GM19463 (cell line): ENCODE measurements at regions not wholly inside any gene's neighbourhood (a gene's known extent, or its start where the extent isn't known, plus 50 kb on each side); places are given as distances from the start of the nearest gene placed in this dataset.

Source experiments
- ATAC-seq: cut with Tn5 transposase; IDR thresholded peaks from one replicate; pipeline ENCODE4 v1.9.1; 2021; ENCODE audit warnings: mild to moderate bottlenecking, moderate library complexity; ENCODE audit not compliant: unreplicated experiment

GRCh38 chr11:92644595-92645445 lies 324.6 kb upstream of the MTNR1B start:
- ATAC-seq: no peak

- ATAC-seq: no peak
Observed at GRCh38 chr11:92651159-92651558, 318.3 kb upstream of the MTNR1B start.

- ATAC-seq: no peak
Observed at GRCh38 chr11:92653454-92653853, 316.0 kb upstream of the MTNR1B start.

DNA sequence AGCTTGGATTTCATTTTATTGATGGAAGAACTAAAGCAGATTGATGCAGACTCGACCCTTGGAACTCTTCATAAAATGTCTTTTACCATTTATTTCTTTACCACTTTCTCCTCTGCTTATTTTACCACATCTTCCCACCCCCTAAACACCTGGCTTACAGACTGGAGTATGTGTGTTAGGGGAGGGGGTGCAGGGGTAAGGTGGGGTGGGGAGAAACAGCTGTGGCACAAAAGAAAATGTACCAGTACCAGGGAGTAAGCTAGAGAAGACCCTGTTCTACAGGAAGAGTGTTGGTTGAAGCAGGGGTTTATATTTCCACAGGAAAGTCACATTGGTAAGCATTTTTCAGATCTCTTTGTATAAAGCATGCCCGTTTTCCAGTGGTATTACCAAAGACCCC lies 312.7 kb upstream of the MTNR1B start:
- ATAC-seq: no peak

DNA sequence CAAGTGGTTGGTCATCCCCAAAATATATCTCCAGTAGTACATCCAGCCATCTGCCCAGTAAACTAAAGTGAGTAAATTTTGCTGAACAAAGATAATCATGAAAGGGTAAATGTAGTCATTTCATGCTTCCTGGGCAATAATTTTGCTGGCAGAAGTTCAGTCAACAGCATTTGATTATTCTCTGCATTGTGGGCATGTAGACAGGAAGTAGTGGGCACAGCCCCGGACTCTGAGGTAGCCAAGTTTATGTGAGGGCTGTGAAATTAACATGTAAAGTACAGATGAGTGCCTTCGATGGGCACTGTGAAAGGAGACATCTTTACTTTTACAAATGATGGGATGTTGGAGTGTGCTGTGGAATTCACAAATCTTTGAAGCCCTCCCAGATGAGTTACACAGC lies 312.2 kb upstream of the MTNR1B start:
- no peak for ATAC-seq

DNA sequence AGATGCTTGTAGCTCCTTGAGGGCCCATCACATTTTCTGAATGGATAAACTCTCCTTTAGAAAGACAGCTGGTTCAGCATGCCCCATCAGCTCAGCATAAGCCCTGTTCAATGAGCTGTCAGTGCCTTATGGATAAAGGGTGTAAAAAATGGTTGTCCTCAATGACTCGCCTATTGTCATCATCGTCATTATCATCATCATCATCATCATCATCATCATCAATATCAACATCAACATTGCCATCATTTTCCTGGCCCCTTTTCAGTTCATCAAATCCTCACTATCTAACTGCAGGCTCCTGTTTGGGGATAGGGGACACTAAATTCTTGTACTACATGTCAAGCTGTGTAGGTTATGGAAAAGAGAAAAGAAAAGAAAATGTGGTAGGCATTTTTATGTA lies 310.7 kb upstream of the MTNR1B start:
- no peak for ATAC-seq

DNA sequence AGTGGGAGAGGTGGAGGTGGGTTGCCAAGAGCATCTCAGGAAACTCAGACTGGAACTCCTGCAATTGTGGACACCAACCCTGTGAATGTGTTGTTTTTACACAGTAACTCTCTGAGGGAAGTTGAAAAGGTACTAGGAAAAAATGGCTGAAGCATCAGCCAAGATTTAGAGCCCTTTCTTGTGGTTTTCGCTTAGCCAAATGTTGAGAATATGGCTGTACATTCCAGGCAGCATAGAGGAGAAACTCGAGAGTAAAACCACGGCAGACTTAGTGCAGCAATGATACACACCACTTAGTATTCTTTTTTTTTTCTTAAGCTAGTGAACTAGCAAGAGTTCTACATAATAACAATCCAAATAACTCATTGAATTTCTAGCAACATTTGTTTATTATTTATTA lies 309.7 kb upstream of the MTNR1B start:
- no peak for ATAC-seq

DNA sequence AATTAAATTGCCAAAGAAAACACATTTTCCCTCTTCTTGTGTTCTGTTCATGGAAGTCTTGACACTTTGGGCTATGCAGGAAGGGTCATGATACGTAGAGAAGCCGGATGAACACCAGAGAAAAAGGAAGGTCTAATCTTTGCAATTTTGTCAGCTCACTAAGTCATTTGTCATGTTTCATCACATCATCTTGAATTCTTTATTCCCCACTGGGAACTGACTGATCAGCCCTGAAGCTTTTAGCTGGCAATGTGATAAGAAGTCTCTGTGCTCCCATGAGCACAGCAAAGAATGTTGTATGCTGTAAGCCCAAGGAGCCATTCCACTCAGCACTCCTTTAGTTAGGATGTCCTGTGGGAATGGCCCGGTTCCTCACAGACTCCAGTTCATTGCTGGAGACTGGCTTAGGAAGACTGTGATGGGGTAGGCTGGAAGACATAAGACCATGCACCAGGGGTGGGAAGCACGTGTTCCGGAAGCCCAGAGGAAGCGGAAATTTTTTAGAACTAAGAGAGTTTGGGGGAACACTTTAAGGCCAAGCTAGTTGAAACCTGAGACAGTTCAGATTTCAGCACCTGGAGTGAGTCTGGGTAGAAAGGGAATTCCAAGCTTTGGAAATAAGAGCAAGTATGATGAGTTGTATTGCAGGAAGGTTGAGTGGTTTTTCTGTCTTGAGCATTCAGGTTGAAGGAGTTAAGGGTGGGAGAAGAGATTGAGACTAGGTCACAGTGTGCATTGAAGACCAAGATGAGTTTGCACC lies 306.7 kb upstream of the MTNR1B start:
- no peak for ATAC-seq

- no peak for ATAC-seq
Observed at GRCh38 chr11:92663539-92663938, 305.9 kb upstream of the MTNR1B start.

DNA sequence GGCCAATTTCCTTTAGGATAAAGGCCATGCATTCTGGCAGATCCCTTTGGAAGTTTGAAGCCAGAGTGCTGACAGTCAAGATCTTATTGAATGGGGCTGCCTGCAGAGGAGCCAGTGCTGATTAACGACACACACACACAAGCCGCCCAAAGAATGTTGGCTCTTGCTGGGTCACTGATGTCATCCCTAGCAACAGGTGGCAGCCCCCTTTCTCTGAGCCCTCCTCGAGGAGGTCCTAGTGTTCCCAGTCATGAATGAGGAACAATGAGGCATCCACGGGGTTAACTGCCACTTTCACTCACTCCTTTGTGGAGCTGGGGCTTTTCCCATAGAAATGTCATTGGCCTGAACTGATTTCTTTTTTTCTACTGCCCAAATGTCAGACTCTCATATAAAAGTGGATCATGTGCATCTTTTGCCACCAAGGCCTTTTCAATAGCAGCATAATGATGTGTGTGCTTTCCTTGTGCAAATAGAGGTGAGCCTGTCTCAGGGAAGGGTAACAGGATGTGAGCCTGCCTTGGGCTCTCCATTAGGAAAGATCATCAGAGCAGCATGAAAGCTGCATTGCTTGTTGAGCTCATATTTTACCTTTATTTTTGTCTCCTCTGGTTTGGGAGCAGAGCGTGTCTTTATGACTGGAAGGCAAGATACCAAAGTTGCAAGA lies 301.8 kb upstream of the MTNR1B start:
- no peak for ATAC-seq

- no peak for ATAC-seq
Observed at GRCh38 chr11:92670308-92670890, 299.1 kb upstream of the MTNR1B start.

- ATAC-seq: no peak
Observed at GRCh38 chr11:92671081-92671480, 298.4 kb upstream of the MTNR1B start.

DNA sequence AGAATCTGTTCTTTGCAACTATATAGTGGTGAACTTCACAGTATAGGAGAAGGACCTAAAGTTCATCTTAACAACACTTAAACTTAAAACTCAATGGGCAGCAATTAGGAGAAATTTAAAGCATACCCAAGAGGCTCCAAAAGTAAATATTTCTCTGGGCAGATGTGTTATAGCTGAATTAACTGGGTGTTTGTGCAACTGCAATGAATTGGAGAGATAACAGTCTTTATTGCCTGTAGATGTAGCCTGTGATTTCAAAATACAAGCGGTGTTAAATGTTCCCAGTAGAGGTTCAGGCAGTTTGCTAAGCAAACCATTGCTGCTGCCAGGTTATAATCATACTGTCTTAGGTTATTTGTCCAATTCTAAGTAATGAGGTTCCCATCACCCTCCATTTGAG lies 294.1 kb upstream of the MTNR1B start:
- no peak for ATAC-seq

- ATAC-seq: no peak
Observed at GRCh38 chr11:92675810-92676209, 293.6 kb upstream of the MTNR1B start.

DNA sequence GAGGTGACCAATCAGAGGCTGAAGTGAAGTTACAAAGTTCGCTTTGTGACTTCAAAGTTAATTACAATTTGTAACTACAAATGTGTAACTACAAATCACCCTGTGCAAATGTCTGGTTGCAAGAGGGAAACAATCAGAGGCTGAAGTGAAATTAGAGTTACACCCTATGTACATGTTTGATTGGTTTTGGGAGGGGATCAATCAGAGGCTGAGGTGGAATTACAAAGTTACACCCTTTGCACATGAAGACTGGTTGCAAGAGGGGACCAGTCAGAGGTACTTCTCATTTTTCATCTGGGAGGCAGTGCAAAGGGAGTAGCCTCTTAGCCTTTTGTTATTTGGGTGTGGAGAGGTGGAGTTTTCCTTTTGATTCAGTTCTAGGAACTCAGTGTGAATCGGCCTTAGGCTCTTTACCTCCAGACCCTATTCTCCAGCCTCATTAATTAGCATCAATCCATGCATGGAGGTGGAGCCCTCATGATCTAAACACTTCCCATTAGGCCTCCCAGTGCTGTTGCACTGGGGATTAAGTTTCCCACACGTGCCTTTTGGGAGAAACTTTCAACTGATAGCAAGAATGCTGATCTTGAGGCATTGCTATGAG lies 291.3 kb upstream of the MTNR1B start:
- ATAC-seq: no peak

DNA sequence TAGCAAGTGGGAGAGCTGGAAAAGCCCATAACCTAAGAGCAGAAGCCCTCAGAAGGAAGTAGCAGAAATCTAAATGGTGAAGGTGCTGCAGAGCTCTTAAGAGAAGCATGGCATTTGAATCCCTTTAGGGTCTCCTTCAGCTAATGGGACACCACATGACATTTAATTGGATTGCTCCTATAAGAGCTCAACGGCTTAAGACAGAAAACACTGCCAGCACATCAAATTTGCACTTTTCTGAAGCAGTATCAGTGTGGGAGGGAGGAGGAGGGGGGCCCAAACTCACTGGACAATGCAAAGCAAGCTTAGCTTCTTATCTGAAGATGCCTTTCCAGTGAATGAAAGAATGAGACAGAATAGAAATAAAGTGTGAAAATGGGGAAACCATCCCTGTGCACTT lies 287.9 kb upstream of the MTNR1B start:
- no peak for ATAC-seq

DNA sequence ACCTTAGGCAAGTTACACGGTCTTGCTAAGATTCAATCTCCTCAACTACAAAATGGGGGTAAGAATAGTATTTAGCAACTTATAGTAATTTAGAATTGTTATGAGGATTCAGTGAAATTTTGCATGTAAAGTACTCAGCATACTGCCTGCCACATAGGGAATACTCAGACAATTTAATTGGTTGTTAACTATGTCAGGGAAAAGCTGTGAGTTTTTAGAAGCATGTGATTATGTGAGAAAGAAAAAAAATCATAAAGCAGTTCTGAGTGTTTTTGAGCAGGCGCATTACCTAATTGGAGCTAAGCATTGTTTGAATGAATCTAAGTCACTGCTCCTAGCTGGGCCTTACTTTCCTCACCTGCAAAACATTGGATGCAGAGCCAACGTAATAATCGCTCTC lies 287.3 kb upstream of the MTNR1B start:
- ATAC-seq: no peak

GRCh38 chr11:92682952-92683351 lies 286.5 kb upstream of the MTNR1B start:
- ATAC-seq: no peak

GRCh38 chr11:92685049-92685448 lies 284.4 kb upstream of the MTNR1B start:
- no peak for ATAC-seq

DNA sequence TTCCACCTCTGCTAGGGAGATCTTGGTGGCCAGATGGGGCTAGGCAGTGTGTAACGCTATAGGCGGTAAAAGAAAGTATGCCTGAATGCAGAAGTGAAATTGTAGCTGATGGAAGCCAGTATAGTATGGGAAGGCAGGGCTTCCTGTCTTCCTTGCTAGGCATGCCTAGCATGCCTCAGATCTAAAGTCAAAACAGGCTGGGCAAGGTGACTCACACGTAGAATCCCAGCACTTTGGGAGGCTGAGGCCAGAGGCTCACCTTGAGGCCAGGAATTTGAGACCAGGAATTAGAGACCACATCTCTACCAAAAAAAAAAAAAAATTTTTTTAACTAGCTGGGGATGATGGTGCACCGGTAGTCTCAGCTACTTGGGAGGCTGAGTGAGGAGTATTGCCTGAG lies 281.7 kb upstream of the MTNR1B start:
- no peak for ATAC-seq

DNA sequence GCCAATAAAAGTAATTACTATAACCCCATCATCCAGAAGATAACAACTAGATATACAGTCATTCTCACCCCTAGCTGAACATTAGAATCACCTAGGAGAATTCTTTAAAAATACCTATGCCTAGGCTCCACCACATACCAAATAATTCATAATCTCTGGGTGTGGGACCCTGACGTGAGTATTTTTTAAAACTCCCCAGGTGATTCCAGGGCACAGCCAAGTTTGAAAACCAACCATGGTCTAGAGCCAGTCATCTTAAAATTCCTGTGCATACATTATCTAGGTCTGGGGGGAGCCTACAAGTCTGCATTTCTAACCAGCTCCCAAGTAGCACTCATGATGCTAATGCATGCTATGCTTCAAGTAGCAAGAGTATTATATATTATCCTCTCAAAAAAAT lies 281.0 kb upstream of the MTNR1B start:
- ATAC-seq: no peak
